ENCODE measurements at regions not wholly inside any gene's neighbourhood (a gene's known extent, or its start where the extent isn't known, plus 50 kb on each side); places are given as distances from the start of the nearest gene placed in this dataset.

GRCh38 chr7:52518869-52519268, 516.6 kb upstream of the POM121L12 start:
- TF ChIP-seq, protein P1, sequence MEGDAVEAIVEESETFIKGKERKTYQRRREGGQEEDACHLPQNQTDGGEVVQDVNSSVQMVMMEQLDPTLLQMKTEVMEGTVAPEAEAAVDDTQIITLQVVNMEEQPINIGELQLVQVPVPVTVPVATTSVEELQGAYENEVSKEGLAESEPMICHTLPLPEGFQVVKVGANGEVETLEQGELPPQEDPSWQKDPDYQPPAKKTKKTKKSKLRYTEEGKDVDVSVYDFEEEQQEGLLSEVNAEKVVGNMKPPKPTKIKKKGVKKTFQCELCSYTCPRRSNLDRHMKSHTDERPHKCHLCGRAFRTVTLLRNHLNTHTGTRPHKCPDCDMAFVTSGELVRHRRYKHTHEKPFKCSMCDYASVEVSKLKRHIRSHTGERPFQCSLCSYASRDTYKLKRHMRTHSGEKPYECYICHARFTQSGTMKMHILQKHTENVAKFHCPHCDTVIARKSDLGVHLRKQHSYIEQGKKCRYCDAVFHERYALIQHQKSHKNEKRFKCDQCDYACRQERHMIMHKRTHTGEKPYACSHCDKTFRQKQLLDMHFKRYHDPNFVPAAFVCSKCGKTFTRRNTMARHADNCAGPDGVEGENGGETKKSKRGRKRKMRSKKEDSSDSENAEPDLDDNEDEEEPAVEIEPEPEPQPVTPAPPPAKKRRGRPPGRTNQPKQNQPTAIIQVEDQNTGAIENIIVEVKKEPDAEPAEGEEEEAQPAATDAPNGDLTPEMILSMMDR (conservative IDR thresholded peaks at IDR 0.05), result no peak
- TF ChIP-seq EZH2 (IDR thresholded peaks at IDR 0.05; ENCODE audit: low read depth), result no peak
